ENCODE measurements at regions not wholly inside any gene's neighbourhood (a gene's known extent, or its start where the extent isn't known, plus 50 kb on each side); places are given as distances from the start of the nearest gene placed in this dataset.

DNA sequence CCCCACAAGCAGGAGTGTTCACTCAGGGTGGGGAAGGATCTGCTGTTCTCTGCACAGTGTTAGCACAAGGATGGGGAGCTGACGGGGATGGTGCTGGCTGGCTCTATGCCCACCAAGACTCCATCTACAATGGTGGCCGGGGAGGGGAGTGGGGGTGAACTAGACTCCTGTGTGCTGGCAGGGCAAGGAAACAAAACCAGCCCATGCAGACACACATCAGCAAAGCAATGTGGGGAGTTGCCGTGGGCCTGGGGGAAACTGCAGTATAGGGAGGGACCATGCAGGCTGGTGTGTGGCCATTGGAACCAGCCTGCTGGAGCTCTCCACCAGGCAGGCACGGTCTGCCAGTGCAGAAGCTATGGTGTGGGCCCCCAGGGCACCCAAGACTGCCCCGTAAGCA is 195.1 kb downstream of the PWWP3B start:
- ATAC-seq (ENCODE audit: low read depth) (no peak), DNase-seq (no peak)
- in situ Hi-C loops (cut with MboI; ENCODE audit: low sequenced_read_pairs) (no loop called here), intact Hi-C loops (cut with micrococcal nuclease) (no loop called here), dilution Hi-C loops (cut with HindIII; ENCODE audit: low sequenced_read_pairs, unreplicated experiment) (no loop called here)
- no peak overlapping the region for H3K14ac ChIP-seq (replicated peaks; ENCODE audit: low read depth, low read length)
- no peak overlapping the region for H3K4ac ChIP-seq (ENCODE audit: low read depth, low read length)
- H3K56ac ChIP-seq (ENCODE audit: extremely low read depth, insufficient read depth, low read length), result no peak overlapping the region
- POLR2A ChIA-PET (ENCODE audit: unreplicated experiment), result no interaction called here
- no peaks in the 10 kb centered on the region for H3K36me3 ChIP-seq (ENCODE audit: control insufficient read depth, insufficient read depth, low read length)
- no peaks in the 10 kb centered on the region for H3K27me3 ChIP-seq (ENCODE audit: control insufficient read depth, insufficient read depth, low read length)
- no TSS peak for BruUV-seq (replicated peaks)
- no peak overlapping the region for H4K91ac ChIP-seq (ENCODE audit: insufficient read depth, low read depth, low read length)
- H2AK9ac ChIP-seq (replicated peaks; ENCODE audit: low read depth, low read length, poor library complexity), result no peak overlapping the region
- no peak overlapping the region for H4K5ac ChIP-seq (ENCODE audit: low read depth, low read length)
- H3K9ac ChIP-seq (ENCODE audit: low read depth, low read length), result no peak overlapping the region
- H2BK15ac ChIP-seq (ENCODE audit: low read depth, low read length), result no peak overlapping the region
- no peak for TF ChIP-seq NFE2L2 (IDR thresholded peaks at IDR 0.05; ENCODE audit: low read depth, low read length)
- TF ChIP-seq, protein P1, sequence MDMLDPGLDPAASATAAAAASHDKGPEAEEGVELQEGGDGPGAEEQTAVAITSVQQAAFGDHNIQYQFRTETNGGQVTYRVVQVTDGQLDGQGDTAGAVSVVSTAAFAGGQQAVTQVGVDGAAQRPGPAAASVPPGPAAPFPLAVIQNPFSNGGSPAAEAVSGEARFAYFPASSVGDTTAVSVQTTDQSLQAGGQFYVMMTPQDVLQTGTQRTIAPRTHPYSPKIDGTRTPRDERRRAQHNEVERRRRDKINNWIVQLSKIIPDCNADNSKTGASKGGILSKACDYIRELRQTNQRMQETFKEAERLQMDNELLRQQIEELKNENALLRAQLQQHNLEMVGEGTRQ (IDR thresholded peaks at IDR 0.05; ENCODE audit: low read depth, low read length), result no peak
- no peak for TF ChIP-seq POLR2A (IDR thresholded peaks at IDR 0.05; ENCODE audit: low read depth, low read length)
- no peak for TF ChIP-seq BHLHE40 (IDR thresholded peaks at IDR 0.05; ENCODE audit: low read depth, low read length)
- TF ChIP-seq MAFK (IDR thresholded peaks at IDR 0.05; ENCODE audit: low read depth, low read length), result no peak
- TF ChIP-seq RCOR1 (IDR thresholded peaks at IDR 0.05; ENCODE audit: insufficient replicate concordance, low read length), result no peak
- TF ChIP-seq, protein P2, sequence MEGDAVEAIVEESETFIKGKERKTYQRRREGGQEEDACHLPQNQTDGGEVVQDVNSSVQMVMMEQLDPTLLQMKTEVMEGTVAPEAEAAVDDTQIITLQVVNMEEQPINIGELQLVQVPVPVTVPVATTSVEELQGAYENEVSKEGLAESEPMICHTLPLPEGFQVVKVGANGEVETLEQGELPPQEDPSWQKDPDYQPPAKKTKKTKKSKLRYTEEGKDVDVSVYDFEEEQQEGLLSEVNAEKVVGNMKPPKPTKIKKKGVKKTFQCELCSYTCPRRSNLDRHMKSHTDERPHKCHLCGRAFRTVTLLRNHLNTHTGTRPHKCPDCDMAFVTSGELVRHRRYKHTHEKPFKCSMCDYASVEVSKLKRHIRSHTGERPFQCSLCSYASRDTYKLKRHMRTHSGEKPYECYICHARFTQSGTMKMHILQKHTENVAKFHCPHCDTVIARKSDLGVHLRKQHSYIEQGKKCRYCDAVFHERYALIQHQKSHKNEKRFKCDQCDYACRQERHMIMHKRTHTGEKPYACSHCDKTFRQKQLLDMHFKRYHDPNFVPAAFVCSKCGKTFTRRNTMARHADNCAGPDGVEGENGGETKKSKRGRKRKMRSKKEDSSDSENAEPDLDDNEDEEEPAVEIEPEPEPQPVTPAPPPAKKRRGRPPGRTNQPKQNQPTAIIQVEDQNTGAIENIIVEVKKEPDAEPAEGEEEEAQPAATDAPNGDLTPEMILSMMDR (conservative IDR thresholded peaks at IDR 0.05; ENCODE audit: low read depth, low read length), result no peak
- TF ChIP-seq CHD1 (IDR thresholded peaks at IDR 0.05; ENCODE audit: low read depth, low read length), result no peak
- TF ChIP-seq CEBPB (IDR thresholded peaks at IDR 0.05; ENCODE audit: low read depth, low read length), result no peak
- TF ChIP-seq MAZ (IDR thresholded peaks at IDR 0.05; ENCODE audit: borderline replicate concordance, low read depth, low read length), result no peak
- no peak for TF ChIP-seq MXI1 (IDR thresholded peaks at IDR 0.05; ENCODE audit: borderline replicate concordance, low read depth, low read length)
- no peak overlapping the region for H2BK120ac ChIP-seq (ENCODE audit: low read depth, low read length)
- no peaks in the 10 kb centered on the region for H3K4me1 ChIP-seq (ENCODE audit: control insufficient read depth, insufficient read depth, low read length)
- CTCF ChIA-PET, result interaction anchor here (0.6 kb wide), 1 partner anchor 291 kb away, joined by 3 read pairs; no protein-coding TSS in a partner anchor
- H3K18ac ChIP-seq (ENCODE audit: low read depth, low read length), result no peak overlapping the region
- no peak overlapping the region for H3K4me3 ChIP-seq (ENCODE audit: insufficient read depth, low read depth, low read length)
- no peak overlapping the region for H3K4me2 ChIP-seq (ENCODE audit: low read depth, low read length)
- no peak overlapping the region for H4K8ac ChIP-seq (ENCODE audit: low read depth in 2 of 2, low read length in 2 of 2)
- no peaks in the 10 kb centered on the region for H3K9me1 ChIP-seq (ENCODE audit: insufficient read depth, low read length)
- no CpG with 5 or more reads among the region's 5 CpGs for WGBS, 2 experiments (ENCODE audit: extremely low coverage in 2 of 2, insufficient read length in 1 of 2)
- H3K23ac ChIP-seq (ENCODE audit: low read depth, low read length), result no peak overlapping the region
- peaks cover 3% of the 10 kb centered on the region; the same call in 1 of the 2 replicates for H4K20me1 ChIP-seq (ENCODE audit: insufficient read depth, low read length)
- H2BK5ac ChIP-seq (ENCODE audit: low read depth, low read length, poor library complexity, severe bottlenecking), result no peak overlapping the region
- H3K9me3 ChIP-seq (ENCODE audit: control insufficient read depth, insufficient read depth, low read length), result no peaks in the 10 kb centered on the region
- H2BK20ac ChIP-seq (ENCODE audit: low read depth, low read length), result no peak overlapping the region
- H3K79me1 ChIP-seq (ENCODE audit: low read depth in 1 of 2, low read length in 2 of 2), result no peaks in the 10 kb centered on the region
- no peak overlapping the region for H3K27ac ChIP-seq (ENCODE audit: insufficient read depth, low read length)
- H2AK5ac ChIP-seq (ENCODE audit: low read depth, low read length), result no peak overlapping the region
- H2AFZ ChIP-seq (replicated peaks; ENCODE audit: low read length, poor library complexity), result no peak overlapping the region

All from IMR-90 (cell line).